ENCODE measurements at regions not wholly inside any gene's neighbourhood (a gene's known extent, or its start where the extent isn't known, plus 50 kb on each side); places are given as distances from the start of the nearest gene placed in this dataset.

DNA sequence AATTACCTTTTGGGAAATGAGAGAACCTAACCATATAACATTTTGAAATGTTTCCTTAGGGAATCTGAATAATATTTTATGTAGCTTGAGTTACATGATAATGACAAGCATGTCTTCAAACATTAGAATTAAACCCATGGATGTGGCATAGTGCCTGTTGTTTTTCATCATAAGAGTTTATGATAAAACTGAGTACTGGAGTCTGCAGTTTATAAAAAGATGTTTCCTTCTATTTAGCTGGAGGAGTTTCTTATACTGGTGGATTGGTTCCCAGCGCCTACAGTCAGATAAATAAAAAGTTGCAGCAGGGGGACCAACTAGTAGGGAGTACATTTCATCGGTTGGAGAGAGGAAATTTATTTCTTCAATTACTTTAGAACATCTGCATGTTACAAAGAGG lies 70.1 kb upstream of the PCDH18 start:
- no peak overlapping the region for H3K4me3 Mint-ChIP-seq
- CTCF ChIA-PET, result interaction anchor here (0.7 kb wide), 1 partner anchor 257 kb away, joined by 3 read pairs; no protein-coding TSS in a partner anchor
- POLR2A ChIA-PET, result no interaction called here
- no peaks in the 10 kb centered on the region for H3K9me3 Mint-ChIP-seq (ENCODE audit: low read depth)
- no peaks in the 10 kb centered on the region for H3K36me3 Mint-ChIP-seq (ENCODE audit: low read depth)
- H3K4me1 Mint-ChIP-seq, result no peaks in the 10 kb centered on the region
- DNase-seq (no peak), ATAC-seq (no peak)
- no peaks in the 10 kb centered on the region for H3K27me3 Mint-ChIP-seq
- no peak overlapping the region for H3K27ac Mint-ChIP-seq
- intact Hi-C loops (cut with DNase I, micrococcal nuclease), result no loop called here

- Mint-ChIP-seq H3K9me3 (ENCODE audit: low read depth) (no peaks in the 10 kb centered on the region), H3K27ac (no peak overlapping the region), H3K4me1 (no peaks in the 10 kb centered on the region), H3K27me3 (no peaks in the 10 kb centered on the region), H3K36me3 (ENCODE audit: low read depth) (no peaks in the 10 kb centered on the region), H3K4me3 (no peak overlapping the region)
- POLR2A ChIA-PET, result no interaction called here
- DNase-seq, result no peak
- no peak for ATAC-seq
- intact Hi-C loops (cut with DNase I, micrococcal nuclease), result no loop called here
- CTCF ChIA-PET, result interaction anchor here (0.7 kb wide), 1 partner anchor 256 kb away, joined by 3 read pairs; no protein-coding TSS in a partner anchor
Observed at GRCh38 chr4:137601934-137602333, 69.6 kb upstream of the PCDH18 start.

- Mint-ChIP-seq H3K27me3 (no peaks in the 10 kb centered on the region), H3K4me3 (no peak overlapping the region), H3K4me1 (no peaks in the 10 kb centered on the region), H3K27ac (no peak overlapping the region), H3K36me3 (ENCODE audit: low read depth) (no peaks in the 10 kb centered on the region), H3K9me3 (ENCODE audit: low read depth) (no peaks in the 10 kb centered on the region)
- DNase-seq (no peak), ATAC-seq (no peak)
- intact Hi-C loops (cut with DNase I, micrococcal nuclease), result no loop called here
- CTCF ChIA-PET, result no interaction called here
- POLR2A ChIA-PET, result no interaction called here
Observed at GRCh38 chr4:137599734-137600133, 67.4 kb upstream of the PCDH18 start.

DNA sequence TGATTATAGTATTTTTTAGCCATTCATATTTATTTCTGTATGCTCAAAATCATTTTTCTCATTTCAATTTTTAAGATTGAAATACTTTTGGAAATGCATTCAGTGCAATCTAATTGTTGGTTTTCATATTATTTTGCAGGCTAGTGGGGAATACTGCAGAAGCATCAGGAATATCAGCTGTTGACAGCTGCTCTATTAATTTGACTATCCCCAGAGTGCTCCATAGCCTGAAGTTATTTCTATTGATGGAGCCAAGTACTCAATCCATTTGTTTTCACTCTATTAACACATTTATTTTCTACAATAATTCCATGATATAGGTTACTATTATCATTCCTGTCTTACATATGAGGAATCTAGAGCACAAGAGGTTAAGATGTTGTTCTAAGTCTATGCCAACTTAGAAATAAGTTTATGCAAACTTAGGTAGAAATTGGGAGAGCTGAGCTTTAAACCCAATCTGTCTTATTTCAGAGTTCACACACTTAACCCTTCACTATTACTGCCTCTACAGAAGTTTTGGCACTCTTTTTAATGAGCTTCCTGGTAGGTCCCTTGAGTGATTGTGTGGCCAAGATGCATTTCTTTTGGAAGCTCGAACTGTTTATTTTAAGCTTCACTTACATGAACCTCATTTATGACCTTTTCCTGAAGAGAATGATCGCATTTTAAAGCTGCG lies 65.6 kb upstream of the PCDH18 start:
- POLR2A ChIA-PET, result no interaction called here
- DNase-seq, result no peak

DNA sequence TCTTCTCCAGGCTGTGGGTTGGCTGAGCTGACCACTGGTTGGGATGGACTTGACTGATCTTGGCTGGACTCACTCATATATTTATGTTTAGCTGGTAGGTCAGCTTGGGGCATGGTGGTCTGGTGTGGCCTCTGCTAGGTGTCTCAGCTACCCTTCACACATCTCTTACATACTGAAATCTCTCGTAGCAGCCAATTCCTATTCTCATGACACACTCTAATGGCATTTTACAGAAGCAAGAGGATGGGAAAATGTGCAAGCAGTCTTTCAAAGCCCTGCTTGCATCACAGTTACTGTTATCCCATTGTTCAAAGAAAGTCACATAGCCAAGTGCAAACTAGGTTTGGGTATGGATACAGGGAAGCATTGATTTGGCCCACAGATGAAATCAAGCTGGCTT lies 55.5 kb upstream of the PCDH18 start:
- H3K4me1 Mint-ChIP-seq, result no peaks in the 10 kb centered on the region
- DNase-seq, result no peak
- H3K27me3 Mint-ChIP-seq, result no peaks in the 10 kb centered on the region
- intact Hi-C loops (cut with DNase I, micrococcal nuclease), result no loop called here
- H3K27ac Mint-ChIP-seq, result no peak overlapping the region
- H3K9me3 Mint-ChIP-seq (ENCODE audit: low read depth), result no peaks in the 10 kb centered on the region
- H3K4me3 Mint-ChIP-seq, result no peak overlapping the region
- H3K36me3 Mint-ChIP-seq (ENCODE audit: low read depth), result no peaks in the 10 kb centered on the region
- POLR2A ChIA-PET, result no interaction called here
- CTCF ChIA-PET, result no interaction called here
- ATAC-seq, result no peak

More for the DNA sequence above, 65.6 kb upstream of the PCDH18 start:
- CTCF ChIA-PET, result interaction anchor here (0.6 kb wide), 1 partner anchor 797 kb away, joined by 3 read pairs; no protein-coding TSS in a partner anchor
- Mint-ChIP-seq H3K9me3 (ENCODE audit: low read depth) (no peaks in the 10 kb centered on the region), H3K4me1 (no peaks in the 10 kb centered on the region), H3K4me3 (no peak overlapping the region), H3K27me3 (no peaks in the 10 kb centered on the region), H3K27ac (no peak overlapping the region), H3K36me3 (ENCODE audit: low read depth) (no peaks in the 10 kb centered on the region)
- intact Hi-C loops (cut with DNase I, micrococcal nuclease), result no loop called here
- no peak for ATAC-seq

GRCh38 chr4:137583671-137584070 lies 51.4 kb upstream of the PCDH18 start:
- Mint-ChIP-seq H3K27me3 (no peaks in the 10 kb centered on the region), H3K4me1 (no peaks in the 10 kb centered on the region), H3K4me3 (no peak overlapping the region), H3K27ac (no peak overlapping the region), H3K9me3 (ENCODE audit: low read depth) (no peaks in the 10 kb centered on the region), H3K36me3 (ENCODE audit: low read depth) (no peaks in the 10 kb centered on the region)
- ATAC-seq (no peak), DNase-seq (no peak)
- ChIA-PET POLR2A (no interaction called here), CTCF (interaction anchor here (1.5 kb wide), 1 partner anchor 9 kb away, joined by 5 read pairs; no protein-coding TSS in a partner anchor)
- intact Hi-C loops (cut with DNase I, micrococcal nuclease), result no loop called here

Data from activated CD4-positive, alpha-beta T cell treated with anti-CD3 and anti-CD28 coated beads for 36 hours (primary cell).